Keratinocyte (primary cell): ENCODE measurements at regions not wholly inside any gene's neighbourhood (a gene's known extent, or its start where the extent isn't known, plus 50 kb on each side); places are given as distances from the start of the nearest gene placed in this dataset.

ENCODE experiments used
- DNase-seq: peaks from one replicate; pipeline ENCODE4 v3.0.0-alpha.2; 2011; ENCODE audit warnings: low read depth, missing footprints, low spot score
- FAIRE-seq: peaks from 2 replicates; lab custom pipeline; 2011; peaks lifted over from hg19 to GRCh38; lab: Jason Lieb, UNC
- H2AFZ ChIP-seq: 2 replicates; pipeline ENCODE4 v1.6.0; 2012; ENCODE audit warnings: low read length, control low read depth, inconsistent platforms; ENCODE audit not compliant: control insufficient read depth
- H3K27ac ChIP-seq: 2 replicates; pipeline ENCODE4 v1.5.1; 2011; ENCODE audit warnings: low read length; ENCODE audit not compliant: control insufficient read depth, insufficient read depth
- H3K27me3 ChIP-seq: 3 replicates; pipeline ENCODE4 v1.6.0; 2011; ENCODE audit warnings: low read length; ENCODE audit not compliant: control insufficient read depth, insufficient read depth; ENCODE audit errors: extremely low read depth
- H3K36me3 ChIP-seq, 2 experiments: 2 replicates in 1 of 2; 3 replicates in 1 of 2; pipeline ENCODE4 v1.5.1; 2011; ENCODE audit warnings: low read length in 2 of 2, mild to moderate bottlenecking in 1 of 2; ENCODE audit not compliant: control insufficient read depth in 2 of 2, insufficient read depth in 2 of 2; ENCODE audit errors: extremely low read depth in 1 of 2
- H3K4me1 ChIP-seq: 3 replicates; pipeline ENCODE4 v1.5.1; 2011; ENCODE audit warnings: low read length; ENCODE audit not compliant: control insufficient read depth, insufficient read depth; ENCODE audit errors: extremely low read depth
- H3K4me2 ChIP-seq: 3 replicates; pipeline ENCODE4 v1.6.0; 2011; ENCODE audit warnings: low read depth, low read length; ENCODE audit not compliant: control insufficient read depth, insufficient read depth; ENCODE audit errors: extremely low read depth
- H3K4me3 ChIP-seq, 3 experiments: fragments of 200-600 bp in 1 of 3; sonication (generic) in 1 of 3; 2 replicates in 2 of 3; 3 replicates in 1 of 3; pipeline ENCODE4 v1.5.1; 2011 to 2016; ENCODE audit warnings: low read length in 3 of 3, mild to moderate bottlenecking in 3 of 3, control low read depth in 2 of 3, inconsistent platforms in 1 of 3, low read depth in 1 of 3, mixed read lengths in 1 of 3, mixed run types in 1 of 3, moderate library complexity in 1 of 3; ENCODE audit not compliant: control insufficient read depth in 2 of 3, insufficient read depth in 2 of 3; ENCODE audit errors: extremely low read depth in 1 of 3
- H3K79me2 ChIP-seq: 2 replicates; pipeline ENCODE4 v1.6.0; 2012; ENCODE audit warnings: low read length; ENCODE audit not compliant: control insufficient read depth, insufficient read depth
- H3K9ac ChIP-seq: 3 replicates; pipeline ENCODE4 v1.6.0; 2011; ENCODE audit warnings: low read length; ENCODE audit not compliant: control insufficient read depth, insufficient read depth; ENCODE audit errors: extremely low read depth
- H3K9me1 ChIP-seq: 3 replicates; pipeline ENCODE4 v1.6.0; 2011; ENCODE audit warnings: low read length; ENCODE audit not compliant: control insufficient read depth, insufficient read depth; ENCODE audit errors: extremely low read depth
- H3K9me3 ChIP-seq: 2 replicates; pipeline ENCODE4 v1.5.1; 2012; ENCODE audit warnings: low read depth, low read length; ENCODE audit not compliant: control insufficient read depth
- H4K20me1 ChIP-seq: 3 replicates; pipeline ENCODE4 v1.6.0; 2011; ENCODE audit warnings: low read length; ENCODE audit not compliant: control insufficient read depth, insufficient read depth; ENCODE audit errors: extremely low read depth
- CTCF ChIP-seq, 3 experiments: IDR thresholded peaks in 1 of 3; conservative IDR thresholded peaks in 1 of 3; optimal IDR thresholded peaks in 1 of 3; 2 replicates in 2 of 3; 3 replicates in 1 of 3; pipeline versions ENCODE3 to v1.5.1; 2011; ENCODE audit warnings: low read length in 3 of 3, mild to moderate bottlenecking in 3 of 3, moderate library complexity in 2 of 3, control low read depth in 1 of 3, inconsistent platforms in 1 of 3; ENCODE audit not compliant: insufficient read depth in 2 of 3; ENCODE audit errors: extremely low read depth in 1 of 3
- EZH2 ChIP-seq: IDR thresholded peaks from one replicate; pipeline ENCODE4 v1.6.1; 2012; ENCODE audit warnings: inconsistent platforms, mild to moderate bottlenecking, low read length, moderate library complexity
- dilution Hi-C: fragments of 300-500 bp; cut with MboI; formaldehyde crosslinking; loops from one replicate; pipeline ENCODE4 v1.7.0; 2020; ENCODE audit warnings: low sequenced_read_pairs; ENCODE audit not compliant: extremely low pct_ligation_motif_present

- Histone ChIP-seq H3K36me3 (no peaks in the 10 kb centered on the region), H3K27me3 (no peaks in the 10 kb centered on the region)
- dilution Hi-C loops: no loop called here
Observed at GRCh38 chr4:184284742-184285141, 67.1 kb upstream of the ENPP6 start.

GRCh38 chr4:184284336-184284690 lies 66.6 kb upstream of the ENPP6 start:
- DNase-seq (no peak), FAIRE-seq (no peak)
- H3K27ac ChIP-seq: no peak overlapping the region
- no peaks in the 10 kb centered on the region for H4K20me1 ChIP-seq
- H3K9me3 ChIP-seq: no peaks in the 10 kb centered on the region
- H2AFZ ChIP-seq: no peak overlapping the region
- no peak overlapping the region for H3K4me3 ChIP-seq
- H3K27me3 ChIP-seq: no peaks in the 10 kb centered on the region
- no peaks in the 10 kb centered on the region for H3K36me3 ChIP-seq
- dilution Hi-C loops: no loop called here
- no peaks in the 10 kb centered on the region for H3K79me2 ChIP-seq
- no peak overlapping the region for H3K4me2 ChIP-seq
- no peak for TF ChIP-seq CTCF (optimal IDR thresholded peaks at IDR 0.05 in 1 of 3, IDR thresholded peaks at IDR 0.05 in 1 of 3, conservative IDR thresholded peaks at IDR 0.05 in 1 of 3; ENCODE audit: extremely low read depth in 1 of 3, insufficient read depth in 2 of 3, low read length in 3 of 3)
- peaks cover 23% of the 10 kb centered on the region for H3K4me1 ChIP-seq
- H3K9ac ChIP-seq: no peak overlapping the region
- no peaks in the 10 kb centered on the region for H3K9me1 ChIP-seq

More at GRCh38 chr4:184284742-184285141, 67.1 kb upstream of the ENPP6 start:
- Histone ChIP-seq H3K4me3 (no peak overlapping the region), H3K27ac (no peak overlapping the region), H2AFZ (no peak overlapping the region), H3K9ac (no peak overlapping the region), H3K79me2 (no peaks in the 10 kb centered on the region), H4K20me1 (no peaks in the 10 kb centered on the region), H3K9me1 (no peaks in the 10 kb centered on the region), H3K9me3 (no peaks in the 10 kb centered on the region), H3K4me2 (no peak overlapping the region), H3K4me1 (peaks cover 23% of the 10 kb centered on the region)
- no peak for TF ChIP-seq EZH2
- no peak for TF ChIP-seq CTCF (optimal IDR thresholded peaks at IDR 0.05 in 1 of 3, IDR thresholded peaks at IDR 0.05 in 1 of 3, conservative IDR thresholded peaks at IDR 0.05 in 1 of 3; ENCODE audit: extremely low read depth in 1 of 3, insufficient read depth in 2 of 3, low read length in 3 of 3)
- no peak for DNase-seq
- no peak for FAIRE-seq
